ENCODE measurements at regions not wholly inside any gene's neighbourhood (a gene's known extent, or its start where the extent isn't known, plus 50 kb on each side); places are given as distances from the start of the nearest gene placed in this dataset.
"Not testable (repeated sequence)": the region's sequence is repeated elsewhere in the genome, so short reads cannot be mapped to it uniquely, and the experiment has no call there.

DNA sequence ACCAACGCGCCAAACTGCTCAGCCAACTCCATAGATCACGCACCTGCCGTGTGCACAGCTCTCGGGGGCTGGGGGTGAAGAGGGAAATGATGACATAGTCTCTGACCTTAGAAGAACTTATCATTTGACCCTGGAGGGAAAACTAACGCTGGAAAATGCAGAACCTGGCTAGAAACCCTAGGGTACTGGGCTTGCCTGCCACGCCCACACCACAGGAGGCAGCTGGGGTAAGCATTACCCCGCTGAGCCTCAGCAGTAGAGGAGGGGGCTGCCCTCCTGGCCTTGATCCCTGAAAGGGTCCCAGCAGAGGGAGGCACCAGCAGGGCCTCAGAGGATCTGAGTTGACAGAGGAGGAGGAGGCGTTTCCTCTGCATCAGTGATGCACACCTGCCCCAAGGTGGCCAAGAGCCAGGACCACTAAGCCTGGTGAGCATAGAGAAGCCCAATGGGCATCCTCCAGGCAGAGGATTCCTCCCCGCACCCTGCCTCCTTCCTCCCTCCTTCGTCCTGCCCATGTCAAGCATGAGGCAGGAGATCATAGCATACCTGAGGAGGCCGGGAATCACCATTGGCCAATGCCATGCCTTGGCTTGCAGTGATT is 135.5 kb downstream of the TNFRSF13B start:
- not testable (repeated sequence) for TF ChIP-seq CTCF, POLR2A (IDR thresholded peaks at IDR 0.05)
